ENCODE measurements at regions not wholly inside any gene's neighbourhood (a gene's known extent, or its start where the extent isn't known, plus 50 kb on each side); places are given as distances from the start of the nearest gene placed in this dataset.
"Not testable (repeated sequence)": the region's sequence is repeated elsewhere in the genome, so short reads cannot be mapped to it uniquely, and the experiment has no call there.

DNA sequence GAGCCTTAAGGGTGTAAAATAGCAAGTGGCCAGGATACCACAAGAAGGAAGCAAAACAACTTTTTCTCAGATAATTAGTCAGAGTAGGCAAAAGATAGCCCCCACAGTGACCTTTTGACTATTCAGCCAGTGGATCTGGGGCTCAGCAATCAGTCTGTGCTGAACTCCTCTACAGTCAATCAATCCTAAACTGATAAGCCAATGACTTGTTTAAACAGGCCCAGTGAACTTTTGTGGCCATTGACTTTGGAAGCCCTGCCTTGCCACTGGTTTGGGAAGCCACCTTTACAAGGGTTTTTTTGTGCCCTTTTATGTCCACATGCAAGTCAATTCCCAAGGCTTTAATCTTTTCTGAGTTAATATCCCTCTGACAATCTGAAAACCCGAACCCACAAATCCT lies 1565.0 kb upstream of the WWC1 start:
- no peak for DNase-seq (ENCODE audit: low read depth)

GRCh38 chr5:166742951-166743350 lies 1548.5 kb upstream of the WWC1 start:
- not testable (repeated sequence) for DNase-seq (ENCODE audit: low read depth)

DNA sequence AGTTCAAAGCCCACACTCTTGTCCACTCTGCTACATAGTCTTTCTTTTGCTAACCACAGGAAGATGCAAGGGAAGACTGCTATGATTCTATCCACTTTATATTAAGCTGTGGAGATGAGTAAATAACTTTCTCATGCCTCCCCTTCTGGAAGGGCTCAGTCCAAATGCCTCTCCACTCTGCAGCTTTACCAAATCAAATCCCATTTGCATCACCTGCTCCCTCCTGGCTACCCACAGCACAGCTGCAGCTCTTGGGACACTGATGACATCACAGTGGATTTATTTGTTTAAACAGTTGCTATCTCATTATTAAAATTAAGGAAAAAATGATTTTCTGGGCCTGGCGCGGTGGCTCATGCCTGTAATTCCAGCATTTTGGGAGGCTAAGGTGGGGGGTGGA lies 1544.9 kb upstream of the WWC1 start:
- peak; percentile 39 for DNase-seq (ENCODE audit: low read depth)

DNA sequence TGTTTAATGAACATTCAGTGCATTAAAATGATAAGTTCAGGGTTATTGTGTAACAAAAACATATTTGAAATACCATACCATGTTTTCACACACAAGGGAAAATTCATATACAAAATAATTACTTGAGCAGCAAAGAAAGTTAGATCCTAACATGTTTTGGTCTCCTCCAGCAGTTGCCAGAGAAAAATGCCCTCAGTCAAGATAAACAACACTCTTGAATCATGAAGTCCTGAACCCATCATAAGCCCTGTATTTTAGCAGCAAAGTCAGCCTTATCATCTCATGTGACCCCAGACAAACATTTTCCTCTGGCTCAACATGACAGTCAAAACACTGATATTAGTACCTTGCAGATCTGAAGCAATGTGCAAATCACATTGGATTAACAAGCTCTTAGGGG lies 1541.1 kb upstream of the WWC1 start:
- DNase-seq (ENCODE audit: low read depth): peak; percentile 73

- DNase-seq (ENCODE audit: low read depth): peak; percentile 84
Measured at GRCh38 chr5:166758151-166758550, 1533.3 kb upstream of the WWC1 start.

- DNase-seq (ENCODE audit: low read depth): no peak
Measured at GRCh38 chr5:166767858-166768257, 1523.6 kb upstream of the WWC1 start.

DNA sequence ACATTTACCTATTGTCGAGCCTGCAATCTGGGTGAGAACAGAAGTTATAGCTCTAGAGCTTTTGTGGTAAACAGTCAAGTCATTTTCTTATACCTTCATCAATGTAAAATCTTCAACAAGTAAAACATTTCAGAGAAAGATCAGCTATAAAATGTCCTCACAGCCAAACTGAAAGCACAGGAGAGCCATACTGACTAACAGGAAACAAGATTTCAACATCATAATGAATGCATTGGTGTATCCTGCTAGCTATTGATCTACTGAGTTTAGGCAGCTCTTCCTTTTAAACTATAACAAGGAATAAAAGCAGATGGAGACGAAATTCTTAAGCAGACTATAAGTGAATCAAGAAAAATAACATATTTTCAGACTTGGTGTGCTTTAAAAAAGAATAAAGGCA lies 1522.9 kb upstream of the WWC1 start:
- DNase-seq (ENCODE audit: low read depth): peak; percentile 68

DNA sequence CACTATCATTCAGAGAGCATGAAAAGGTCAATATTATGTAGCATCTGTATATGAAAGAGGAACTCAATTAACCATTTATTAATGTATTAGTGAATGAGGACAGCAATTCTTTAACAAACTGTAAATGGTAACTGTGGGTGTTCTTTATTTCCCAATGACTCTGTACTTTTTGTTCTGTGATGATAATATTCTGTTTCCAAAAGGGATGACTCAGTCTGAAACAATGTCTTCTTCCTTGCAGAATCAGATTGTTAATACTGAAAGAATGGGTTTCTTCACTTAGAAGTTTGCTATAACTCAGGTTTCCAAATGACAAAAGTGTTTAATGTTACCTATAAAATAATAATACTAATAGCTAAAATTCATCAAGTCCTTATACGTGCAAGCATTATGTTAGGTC lies 1518.7 kb upstream of the WWC1 start:
- peak; percentile 85 for DNase-seq (ENCODE audit: low read depth)

DNA sequence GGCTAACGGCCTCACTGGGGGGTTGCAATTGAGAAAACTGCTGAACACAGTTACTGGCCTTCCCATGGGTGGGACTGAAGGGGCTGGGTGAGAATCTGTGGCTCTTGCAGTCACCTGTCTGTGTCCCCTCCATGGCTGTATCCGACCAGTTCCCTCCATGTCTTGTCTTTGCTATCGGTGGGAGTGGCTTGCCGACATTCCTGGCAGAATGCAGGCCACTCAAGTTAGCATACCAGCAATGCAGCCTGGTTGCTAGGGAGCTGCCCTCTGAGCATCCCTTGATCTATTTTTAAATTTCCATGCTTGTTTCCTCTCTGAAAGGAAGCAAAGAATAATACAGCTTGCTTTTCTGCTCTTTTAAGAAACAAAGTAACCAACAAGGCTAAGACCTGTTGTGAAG lies 1509.7 kb upstream of the WWC1 start:
- peak; percentile 28 for DNase-seq (ENCODE audit: low read depth)

GRCh38 chr5:166784545-166785078 lies 1506.8 kb upstream of the WWC1 start:
- no peak for DNase-seq (ENCODE audit: low read depth)

- DNase-seq (ENCODE audit: low read depth): no peak
Measured at GRCh38 chr5:166786178-166786577, 1505.3 kb upstream of the WWC1 start.

GRCh38 chr5:166786889-166787288 lies 1504.6 kb upstream of the WWC1 start:
- peak; percentile 18 for DNase-seq (ENCODE audit: low read depth)

- no peak for DNase-seq (ENCODE audit: low read depth)
Measured at GRCh38 chr5:166788050-166788449, 1503.4 kb upstream of the WWC1 start.

GRCh38 chr5:166795756-166796155 lies 1495.7 kb upstream of the WWC1 start:
- DNase-seq (ENCODE audit: low read depth): no peak

- no peak for DNase-seq (ENCODE audit: low read depth)
Measured at GRCh38 chr5:166803058-166803457, 1488.4 kb upstream of the WWC1 start.

GRCh38 chr5:166804223-166804622 lies 1487.2 kb upstream of the WWC1 start:
- DNase-seq (ENCODE audit: low read depth): not testable (repeated sequence)

- DNase-seq (ENCODE audit: low read depth): not testable (repeated sequence)
Measured at GRCh38 chr5:166804693-166805092, 1486.8 kb upstream of the WWC1 start.

GRCh38 chr5:166810093-166810658 lies 1481.3 kb upstream of the WWC1 start:
- not testable (repeated sequence) for DNase-seq (ENCODE audit: low read depth)

- no peak for DNase-seq (ENCODE audit: low read depth)
Measured at GRCh38 chr5:166810721-166811120, 1480.7 kb upstream of the WWC1 start.

GRCh38 chr5:166823360-166823759 lies 1468.1 kb upstream of the WWC1 start:
- DNase-seq (ENCODE audit: low read depth): no peak

DNA sequence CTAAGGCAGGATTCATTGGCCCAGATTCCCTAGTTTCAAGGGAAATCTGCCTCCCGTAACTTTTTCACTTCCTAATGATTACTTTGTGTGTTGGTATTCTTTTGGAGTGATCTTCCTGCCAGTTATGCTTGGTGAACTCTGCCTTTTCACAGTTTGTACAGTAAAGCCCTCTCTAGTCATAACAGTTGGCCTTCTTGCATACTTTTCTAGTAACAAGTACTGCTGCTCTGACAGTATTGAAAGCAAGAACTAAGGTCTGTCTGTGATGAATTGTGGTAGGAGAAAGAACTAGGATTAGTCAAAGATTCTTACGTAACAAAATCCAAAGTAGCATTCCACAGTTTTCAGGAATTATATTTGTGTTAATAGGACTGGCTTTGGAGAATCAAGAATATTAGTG lies 1457.2 kb upstream of the WWC1 start:
- DNase-seq (ENCODE audit: low read depth): peak; percentile 57

DNA sequence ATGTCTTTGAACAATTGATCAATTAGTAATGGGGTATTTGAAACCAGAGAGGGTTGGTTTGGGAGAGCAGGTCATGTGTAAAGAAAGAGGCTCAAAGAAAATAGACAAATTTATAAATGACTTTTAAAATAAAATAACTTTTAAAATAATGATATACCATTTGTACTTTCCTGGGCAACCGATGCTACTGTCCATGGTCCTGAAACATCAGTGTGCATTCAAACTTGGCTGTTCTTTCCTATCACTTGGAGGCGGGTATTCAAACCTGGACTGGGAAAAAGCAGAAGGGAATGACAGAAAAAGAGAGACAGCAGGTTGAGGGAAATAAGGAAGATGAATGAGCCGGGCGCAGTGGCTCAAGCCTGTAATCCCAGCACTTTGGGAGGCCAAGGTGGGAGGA lies 1446.4 kb upstream of the WWC1 start:
- DNase-seq (ENCODE audit: low read depth): peak; percentile 27

- no peak for DNase-seq (ENCODE audit: low read depth)
Measured at GRCh38 chr5:166856791-166857190, 1434.7 kb upstream of the WWC1 start.

GRCh38 chr5:166860426-166860825 lies 1431.0 kb upstream of the WWC1 start:
- DNase-seq (ENCODE audit: low read depth): no peak
